ENCODE measurements at regions not wholly inside any gene's neighbourhood (a gene's known extent, or its start where the extent isn't known, plus 50 kb on each side); places are given as distances from the start of the nearest gene placed in this dataset.

GRCh38 chr2:17282245-17282644 is 236.0 kb downstream of the RAD51AP2 start (continued):
- TF ChIP-seq, protein P1, sequence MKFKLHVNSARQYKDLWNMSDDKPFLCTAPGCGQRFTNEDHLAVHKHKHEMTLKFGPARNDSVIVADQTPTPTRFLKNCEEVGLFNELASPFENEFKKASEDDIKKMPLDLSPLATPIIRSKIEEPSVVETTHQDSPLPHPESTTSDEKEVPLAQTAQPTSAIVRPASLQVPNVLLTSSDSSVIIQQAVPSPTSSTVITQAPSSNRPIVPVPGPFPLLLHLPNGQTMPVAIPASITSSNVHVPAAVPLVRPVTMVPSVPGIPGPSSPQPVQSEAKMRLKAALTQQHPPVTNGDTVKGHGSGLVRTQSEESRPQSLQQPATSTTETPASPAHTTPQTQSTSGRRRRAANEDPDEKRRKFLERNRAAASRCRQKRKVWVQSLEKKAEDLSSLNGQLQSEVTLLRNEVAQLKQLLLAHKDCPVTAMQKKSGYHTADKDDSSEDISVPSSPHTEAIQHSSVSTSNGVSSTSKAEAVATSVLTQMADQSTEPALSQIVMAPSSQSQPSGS (IDR thresholded peaks at IDR 0.05; ENCODE audit: low read length): no peak
- no peak for TF ChIP-seq BHLHE40 (IDR thresholded peaks at IDR 0.05; ENCODE audit: borderline replicate concordance in 1 of 2, low read depth in 2 of 2, low read length in 1 of 2)
- TF ChIP-seq, protein P2, sequence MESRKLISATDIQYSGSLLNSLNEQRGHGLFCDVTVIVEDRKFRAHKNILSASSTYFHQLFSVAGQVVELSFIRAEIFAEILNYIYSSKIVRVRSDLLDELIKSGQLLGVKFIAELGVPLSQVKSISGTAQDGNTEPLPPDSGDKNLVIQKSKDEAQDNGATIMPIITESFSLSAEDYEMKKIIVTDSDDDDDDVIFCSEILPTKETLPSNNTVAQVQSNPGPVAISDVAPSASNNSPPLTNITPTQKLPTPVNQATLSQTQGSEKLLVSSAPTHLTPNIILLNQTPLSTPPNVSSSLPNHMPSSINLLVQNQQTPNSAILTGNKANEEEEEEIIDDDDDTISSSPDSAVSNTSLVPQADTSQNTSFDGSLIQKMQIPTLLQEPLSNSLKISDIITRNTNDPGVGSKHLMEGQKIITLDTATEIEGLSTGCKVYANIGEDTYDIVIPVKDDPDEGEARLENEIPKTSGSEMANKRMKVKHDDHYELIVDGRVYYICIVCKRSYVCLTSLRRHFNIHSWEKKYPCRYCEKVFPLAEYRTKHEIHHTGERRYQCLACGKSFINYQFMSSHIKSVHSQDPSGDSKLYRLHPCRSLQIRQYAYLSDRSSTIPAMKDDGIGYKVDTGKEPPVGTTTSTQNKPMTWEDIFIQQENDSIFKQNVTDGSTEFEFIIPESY (IDR thresholded peaks at IDR 0.05): no peak
- no peak for TF ChIP-seq EP300 (IDR thresholded peaks at IDR 0.05; ENCODE audit: borderline replicate concordance in 1 of 2, control insufficient read depth in 1 of 2, low read depth in 2 of 2, low read length in 2 of 2)

- POLR2A ChIA-PET: no interaction called here
- H3K4me3 ChIP-seq: no peak overlapping the region
- no peaks in the 10 kb centered on the region for H3K9me3 ChIP-seq (replicated peaks; ENCODE audit: control insufficient read depth, insufficient read depth, low read length)
- H3K27me3 ChIP-seq (replicated peaks in 1 of 2; ENCODE audit: control insufficient read depth in 2 of 2, insufficient read depth in 2 of 2, low read length in 1 of 2): no peaks in the 10 kb centered on the region
- intact Hi-C loops (cut with micrococcal nuclease; ENCODE audit: unreplicated experiment) (no loop called here), in situ Hi-C loops (cut with MboI) (no loop called here)
- no TSS peak for BruUV-seq (replicated peaks)
- H3K4me2 ChIP-seq (ENCODE audit: control insufficient read depth, insufficient read depth): no peak overlapping the region
- H3K4me1 ChIP-seq (ENCODE audit: control insufficient read depth, insufficient read depth, low read length): no peaks in the 10 kb centered on the region
- TF ChIP-seq FOXM1 (IDR thresholded peaks at IDR 0.05; ENCODE audit: low read depth, low read length) (no peak), STAT3 (IDR thresholded peaks at IDR 0.05; ENCODE audit: low read depth, low read length) (no peak), ZNF622 (IDR thresholded peaks at IDR 0.05) (no peak), RUNX3 (IDR thresholded peaks at IDR 0.05; ENCODE audit: low read length) (no peak), EZH2 (IDR thresholded peaks at IDR 0.05; ENCODE audit: borderline replicate concordance, control insufficient read depth, low read depth, low read length) (no peak), CHD4 (IDR thresholded peaks at IDR 0.05) (no peak), POLR2AphosphoS2 (IDR thresholded peaks at IDR 0.05; ENCODE audit: low read depth, low read length) (no peak), SPI1 (IDR thresholded peaks at IDR 0.05; ENCODE audit: borderline replicate concordance, insufficient read depth, low read depth, low read length) (no peak), REST (IDR thresholded peaks at IDR 0.05; ENCODE audit: low read depth, low read length) (no peak)
- no peak overlapping the region for H3K9ac ChIP-seq (ENCODE audit: control insufficient read depth, insufficient read depth, low read length)
- no peak for DNase-seq (ENCODE audit: low read depth, low spot score)
- RAD21 ChIA-PET (ENCODE audit: unreplicated experiment): no interaction called here
- no peaks in the 10 kb centered on the region for H3K79me2 ChIP-seq (ENCODE audit: control insufficient read depth, insufficient read depth, low read length)
- SMC1A ChIA-PET (ENCODE audit: uncharacterized antibody, unreplicated experiment): no interaction called here
- no peaks in the 10 kb centered on the region for H4K20me1 ChIP-seq (ENCODE audit: control insufficient read depth, insufficient read depth)
- H2AFZ ChIP-seq (ENCODE audit: control insufficient read depth, low read depth, low read length): no peak overlapping the region
- ATAC-seq: no peak
- FAIRE-seq: no peak
- no peak overlapping the region for H3K27ac ChIP-seq (ENCODE audit: control insufficient read depth, insufficient read depth)
- CTCF ChIA-PET: no interaction called here
- 0% methylated on average over 1 of the region's 1 CpG for WGBS (ENCODE audit: insufficient coverage, insufficient replicate concordance, low lambda C conversion rate, missing lambda C conversion rate)
- H3K36me3 ChIP-seq (ENCODE audit: control insufficient read depth in 2 of 2, insufficient read depth in 2 of 2, low read length in 1 of 2): no peaks in the 10 kb centered on the region
These were observed 242.0 kb downstream of the RAD51AP2 start for GRCh38 chr2:17276220-17276619.
